HUES64 (cell line): ENCODE measurements at regions not wholly inside any gene's neighbourhood (a gene's known extent, or its start where the extent isn't known, plus 50 kb on each side); places are given as distances from the start of the nearest gene placed in this dataset.
"Not testable (repeated sequence)": the region's sequence is repeated elsewhere in the genome, so short reads cannot be mapped to it uniquely, and the experiment has no call there.

Source experiments
- H3K27ac ChIP-seq: 2 replicates; pipeline ENCODE4 v1.7.0; 2013; ENCODE audit warnings: low read depth, low read length, inconsistent platforms
- H3K27me3 ChIP-seq: 2 replicates; pipeline ENCODE4 v1.6.1; 2013; ENCODE audit warnings: mild to moderate bottlenecking, low read length; ENCODE audit not compliant: insufficient read depth
- H3K36me3 ChIP-seq: 2 replicates; pipeline ENCODE4 v1.6.1; 2013; ENCODE audit warnings: mild to moderate bottlenecking, low read length; ENCODE audit not compliant: insufficient read depth
- H3K4me1 ChIP-seq: 2 replicates; pipeline ENCODE4 v1.6.1; 2013; ENCODE audit warnings: mild to moderate bottlenecking, low read length, moderate library complexity; ENCODE audit not compliant: insufficient read depth
- H3K4me3 ChIP-seq: 2 replicates; pipeline ENCODE4 v1.5.1; 2013; ENCODE audit warnings: mild to moderate bottlenecking, low read length, moderate library complexity
- H3K9ac ChIP-seq: 2 replicates; pipeline ENCODE4 v1.6.1; 2013; ENCODE audit warnings: mild to moderate bottlenecking, low read depth, low read length
- H3K9me3 ChIP-seq: 2 replicates; pipeline ENCODE4 v1.6.1; 2013; ENCODE audit warnings: low read depth, low read length; ENCODE audit not compliant: insufficient read depth
- WGBS: fragments of 150-250, 120-280 bp; methylation state at CpG from one replicate; pipeline ENCODE4 v1.1.7; 2013; ENCODE audit warnings: missing lambda C conversion rate; 5-methylcytosine and 5-hydroxymethylcytosine counted together

DNA sequence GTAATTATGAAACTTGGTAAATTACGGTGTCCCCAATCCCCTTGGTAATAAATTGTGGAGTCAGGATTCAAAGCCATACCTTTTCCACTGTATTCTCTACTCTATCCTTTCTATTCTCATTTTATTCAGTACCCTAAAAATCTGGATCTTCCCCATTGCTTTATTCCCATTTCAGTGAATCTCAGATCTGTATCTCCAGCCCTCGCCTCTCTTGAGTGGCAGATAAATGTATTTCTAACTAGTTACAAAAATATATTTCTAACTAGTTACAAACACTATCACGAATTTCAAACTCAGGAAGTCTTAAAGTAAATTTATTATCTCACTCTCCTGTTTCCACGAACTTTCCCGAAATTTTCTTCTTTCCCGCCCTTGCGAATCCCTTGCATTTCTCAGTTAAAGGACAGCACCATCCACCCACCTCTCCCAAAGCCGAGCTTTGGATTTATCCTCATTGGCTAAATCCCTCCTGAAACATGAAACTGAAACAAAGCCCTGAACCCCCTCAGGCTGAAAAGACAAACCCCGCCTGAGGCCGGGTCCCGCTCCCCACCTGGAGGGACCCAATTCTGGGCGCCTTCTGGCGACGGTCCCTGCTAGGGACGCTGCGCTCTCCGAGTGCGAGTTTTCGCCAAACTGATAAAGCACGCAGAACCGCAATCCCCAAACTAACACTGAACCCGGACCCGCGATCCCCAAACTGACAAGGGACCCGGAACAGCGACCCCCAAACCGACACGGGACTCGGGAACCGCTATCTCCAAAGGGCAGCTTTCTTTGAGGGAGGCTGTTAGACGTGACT, 164.3 kb upstream of the PABPC3 start:
- WGBS = 82% methylated on average over 29 of the region's 31 CpGs
- H3K9me3 ChIP-seq = no peaks in the 10 kb centered on the region
- H3K4me3 ChIP-seq = peak overlapping the region; percentile 47
- H3K36me3 ChIP-seq = no peaks in the 10 kb centered on the region
- H3K9ac ChIP-seq = 0 out of 2 replicates have a peak overlapping the region, but pooled peaks have one; percentile 33
- H3K27ac ChIP-seq = no peak overlapping the region
- H3K27me3 ChIP-seq = no peaks in the 10 kb centered on the region
- 0 out of 2 replicates have a peak, but pooled peaks cover 4% of the 10 kb centered on the region for H3K4me1 ChIP-seq

DNA sequence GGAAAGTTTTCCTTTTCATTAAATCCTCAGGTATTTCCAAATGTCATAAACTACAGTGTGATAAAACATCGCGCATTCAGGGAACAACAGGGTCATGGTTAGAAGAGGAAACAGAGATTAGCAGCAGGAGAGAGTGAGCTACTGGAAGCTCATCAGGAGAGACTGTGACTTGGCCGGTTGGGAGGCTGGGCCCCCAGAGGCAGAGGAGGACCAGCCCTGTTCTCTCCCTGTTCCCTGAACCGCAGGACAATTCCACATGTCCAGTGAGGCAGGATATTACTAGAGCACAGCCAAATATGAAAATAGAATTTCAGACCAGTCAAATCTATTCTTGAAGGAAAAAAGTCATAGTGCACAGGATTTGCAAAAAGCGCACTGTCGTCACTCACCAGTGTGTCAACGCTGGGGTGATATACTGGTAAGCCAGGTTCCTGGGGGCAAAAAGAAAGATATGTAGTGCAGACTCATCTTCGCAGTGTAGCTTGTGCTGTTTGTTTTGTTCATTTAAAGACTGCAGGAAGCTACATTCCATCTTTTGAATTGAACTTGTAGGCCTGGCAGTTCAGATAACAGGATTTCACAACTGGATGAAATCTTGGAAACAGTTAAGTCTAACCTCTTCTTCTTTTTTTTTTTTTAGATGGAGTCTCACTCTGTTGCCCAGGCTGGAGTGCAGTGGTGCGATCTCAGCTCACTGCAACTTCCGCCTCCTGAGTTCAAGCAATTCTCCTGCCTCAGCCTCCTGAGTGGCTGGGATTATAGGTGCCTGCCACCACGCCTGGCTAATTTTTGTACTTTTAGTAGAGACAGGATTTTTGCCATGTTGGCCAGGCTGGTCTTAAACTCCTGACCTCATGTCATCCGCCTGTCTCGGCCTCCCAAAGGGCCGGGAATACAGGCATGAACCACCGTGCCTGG, 162.6 kb upstream of the PABPC3 start:
- H3K27me3 ChIP-seq, H3K9me3 ChIP-seq, H3K4me1 ChIP-seq, H3K36me3 ChIP-seq, H3K27ac ChIP-seq, H3K9ac ChIP-seq, H3K4me3 ChIP-seq: not testable (repeated sequence)
- WGBS = 92% methylated on average over 15 of the region's 15 CpGs

DNA sequence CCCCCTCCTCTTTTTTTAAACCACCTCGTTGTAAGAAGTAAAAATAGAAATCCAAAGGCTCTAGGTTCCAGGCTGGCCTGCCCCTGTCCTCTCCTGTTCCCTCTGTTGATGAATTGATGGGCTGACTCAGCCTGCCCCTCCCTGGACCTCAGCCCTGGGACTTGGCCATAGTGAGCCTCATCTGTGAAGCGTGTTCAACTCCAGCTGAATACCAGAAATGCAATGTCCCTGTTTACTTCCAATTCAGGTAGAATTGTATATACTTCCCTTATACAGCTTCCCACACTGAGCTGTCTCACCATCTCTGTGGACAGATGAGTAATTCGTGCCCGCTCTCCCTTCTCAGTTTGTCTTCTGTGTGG, 161.9 kb upstream of the PABPC3 start:
- not testable (repeated sequence) for H3K4me1 ChIP-seq, H3K9me3 ChIP-seq, H3K27ac ChIP-seq, H3K27me3 ChIP-seq, H3K4me3 ChIP-seq, H3K9ac ChIP-seq, H3K36me3 ChIP-seq
- WGBS = 96% methylated on average over 4 of the region's 4 CpGs

DNA sequence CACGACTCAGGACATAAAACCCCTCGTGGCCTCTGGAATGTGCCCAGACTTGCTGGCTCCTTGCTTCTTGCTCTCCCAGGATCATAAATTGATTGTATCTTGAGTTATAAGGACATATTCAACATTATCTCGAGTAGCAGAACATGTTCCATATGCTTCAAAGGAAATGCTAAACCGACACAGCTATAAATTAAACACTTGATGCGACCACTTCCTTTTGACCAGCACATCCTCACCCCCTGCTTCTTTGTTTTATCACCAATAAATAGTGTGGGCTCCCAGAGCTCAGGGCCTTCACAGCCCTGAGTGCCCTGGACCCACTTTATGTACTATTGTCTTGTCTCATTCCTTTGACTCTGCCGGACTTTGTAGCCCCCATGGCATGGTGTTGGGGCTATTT, 157.0 kb upstream of the PABPC3 start:
- Histone ChIP-seq H3K36me3 (no peaks in the 10 kb centered on the region), H3K9me3 (0 out of 2 replicates have a peak, but pooled peaks cover 3% of the 10 kb centered on the region), H3K4me1 (no peaks in the 10 kb centered on the region), H3K4me3 (no peak overlapping the region), H3K27ac (no peak overlapping the region), H3K9ac (no peak overlapping the region), H3K27me3 (no peaks in the 10 kb centered on the region)
- WGBS = 97% methylated on average over 5 of the region's 6 CpGs

DNA sequence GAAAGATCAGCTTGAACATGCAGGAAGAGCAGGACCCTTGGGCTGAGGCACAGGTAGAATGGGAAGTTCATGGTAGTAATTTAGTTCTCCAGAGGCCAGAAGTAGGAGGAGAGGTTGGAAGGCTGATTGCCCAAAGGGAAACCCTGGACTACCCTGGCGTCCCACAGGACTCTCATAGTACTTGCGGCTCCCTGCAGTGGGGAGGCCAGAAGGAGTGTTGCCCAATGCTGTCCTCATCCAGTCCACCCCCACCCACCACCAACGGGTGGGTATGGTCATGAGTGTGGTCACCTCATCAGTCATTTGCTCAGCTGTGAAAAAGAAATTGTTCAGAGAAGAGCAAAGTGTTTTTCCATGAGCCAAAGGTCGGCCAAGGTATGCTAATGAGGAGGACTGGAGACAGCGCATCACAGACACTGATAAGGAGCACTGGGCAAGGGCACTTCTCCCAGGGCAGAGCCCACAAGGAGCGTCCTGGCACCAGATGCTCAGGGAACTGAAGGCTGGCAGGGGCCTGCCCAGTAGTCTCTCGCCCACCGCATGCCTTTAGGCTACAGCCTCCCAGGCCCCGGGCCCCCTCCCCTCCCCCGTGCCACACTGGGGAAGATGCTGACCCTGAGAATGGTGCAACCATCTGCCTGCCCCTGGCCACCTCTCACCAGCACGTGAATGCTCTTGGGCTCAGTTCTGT, 154.8 kb upstream of the PABPC3 start:
- not testable (repeated sequence) for H3K9me3 ChIP-seq, H3K36me3 ChIP-seq, H3K4me1 ChIP-seq, H3K27ac ChIP-seq, H3K4me3 ChIP-seq, H3K27me3 ChIP-seq, H3K9ac ChIP-seq
- 91% methylated on average over 11 of the region's 11 CpGs for WGBS

DNA sequence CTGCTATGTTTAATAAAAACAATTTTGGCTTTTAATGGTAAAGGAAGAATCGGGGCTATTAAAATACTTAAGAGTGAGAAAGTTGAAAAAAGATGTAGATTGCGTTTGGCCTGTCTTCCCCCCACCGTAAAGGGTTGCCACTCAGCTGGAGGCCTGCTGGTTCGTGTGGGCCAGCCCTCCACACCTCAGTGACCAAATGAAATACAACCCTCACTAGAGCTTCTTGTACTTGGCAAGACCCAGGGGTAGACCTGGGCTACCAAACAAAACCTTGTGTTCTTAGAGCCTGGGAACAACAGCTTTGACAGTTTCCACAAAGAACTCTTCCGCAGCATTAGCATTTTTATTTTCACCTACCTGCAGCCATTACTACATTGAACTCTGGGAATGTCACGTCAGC, 152.8 kb upstream of the PABPC3 start:
- Histone ChIP-seq H3K27ac (no peak overlapping the region), H3K9ac (no peak overlapping the region), H3K4me3 (no peak overlapping the region), H3K27me3 (no peaks in the 10 kb centered on the region), H3K9me3 (0 out of 2 replicates have a peak, but pooled peaks cover 3% of the 10 kb centered on the region), H3K4me1 (no peaks in the 10 kb centered on the region), H3K36me3 (no peaks in the 10 kb centered on the region)
- 73% methylated on average over 6 of the region's 6 CpGs for WGBS

DNA sequence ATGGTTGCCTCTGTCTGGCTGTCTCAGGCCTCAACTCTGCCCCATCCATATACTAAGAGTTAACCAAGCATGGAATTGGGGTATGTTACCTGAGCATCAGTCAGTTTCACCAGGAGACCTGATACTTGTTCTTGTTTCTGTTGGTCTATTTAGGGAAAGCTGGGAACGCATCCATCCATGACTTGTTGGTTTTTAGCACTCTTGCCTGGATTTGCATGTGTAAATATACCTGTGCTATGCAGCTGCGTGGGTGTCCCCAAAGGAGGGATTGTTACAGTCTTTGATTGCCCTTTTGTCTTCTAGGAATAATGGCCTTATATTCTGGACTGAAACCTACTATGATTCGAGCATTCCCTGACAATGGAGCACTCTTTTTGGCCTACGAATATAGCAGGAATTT, 151.9 kb upstream of the PABPC3 start:
- H3K4me3 ChIP-seq, H3K9ac ChIP-seq, H3K27me3 ChIP-seq, H3K4me1 ChIP-seq, H3K36me3 ChIP-seq, H3K9me3 ChIP-seq, H3K27ac ChIP-seq: not testable (repeated sequence)
- 81% methylated on average over 3 of the region's 4 CpGs for WGBS

DNA sequence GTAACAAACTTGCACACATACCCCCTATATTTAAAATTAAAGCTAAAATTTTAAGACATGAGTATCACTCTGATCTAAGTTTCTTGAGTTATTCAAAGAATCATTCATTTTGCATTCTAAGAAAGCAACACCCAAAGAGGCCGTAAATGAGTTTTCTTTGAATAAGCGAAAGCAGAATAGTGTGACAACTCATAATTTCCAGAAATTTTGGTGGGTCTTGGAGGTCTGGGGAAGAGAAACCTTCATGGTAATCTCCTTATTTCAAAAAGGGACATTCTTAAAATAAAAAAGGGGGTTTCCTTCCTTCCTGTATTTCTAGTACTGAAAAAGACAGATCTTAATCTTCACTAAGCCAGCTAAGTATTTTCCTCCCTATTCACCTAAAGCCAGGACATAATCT, 147.0 kb upstream of the PABPC3 start:
- not testable (repeated sequence) for H3K36me3 ChIP-seq, H3K4me3 ChIP-seq, H3K27me3 ChIP-seq, H3K4me1 ChIP-seq, H3K27ac ChIP-seq, H3K9ac ChIP-seq, H3K9me3 ChIP-seq
- 100% methylated on average over 2 of the region's 2 CpGs for WGBS

DNA sequence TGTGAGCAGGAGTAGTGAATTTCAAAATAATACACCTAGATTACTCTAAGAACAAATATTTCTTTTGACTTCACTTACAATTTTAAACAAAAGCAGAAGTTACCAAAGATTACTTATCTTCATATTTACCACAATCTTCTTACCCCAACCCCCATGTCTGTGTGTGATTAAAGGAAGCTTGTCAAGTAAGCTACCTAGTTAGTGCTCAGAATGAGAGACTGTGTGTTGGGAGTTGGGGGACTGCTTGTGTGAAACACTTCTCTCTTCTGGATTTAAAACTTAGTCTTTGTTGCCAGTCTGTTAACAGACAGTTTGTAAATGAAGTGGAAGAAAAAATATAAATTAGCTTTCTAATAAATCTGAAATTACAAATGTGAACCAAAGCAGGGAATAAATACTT, 145.3 kb upstream of the PABPC3 start:
- H3K9ac ChIP-seq, H3K36me3 ChIP-seq: not testable (repeated sequence)

DNA sequence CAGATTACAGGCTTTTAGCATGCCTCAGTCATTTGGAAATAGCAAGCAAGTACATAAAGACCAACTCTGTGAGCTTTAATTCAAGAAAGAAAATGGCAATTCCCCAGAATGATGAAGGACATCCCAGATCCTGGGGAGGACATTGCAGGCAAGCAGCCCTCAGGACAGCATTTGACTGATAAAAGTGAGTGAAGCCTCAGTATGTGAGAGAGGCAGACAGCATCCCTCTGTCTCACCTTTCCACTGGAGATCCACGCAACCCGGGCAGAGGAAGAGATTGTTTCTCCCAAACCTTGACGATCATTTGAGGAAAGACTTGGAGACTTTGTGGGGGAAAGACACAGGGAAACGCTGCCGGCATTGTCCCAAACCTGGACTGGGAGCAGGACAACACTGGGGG, 128.0 kb upstream of the PABPC3 start:
- H3K4me1 ChIP-seq, H3K27ac ChIP-seq, H3K27me3 ChIP-seq, H3K9me3 ChIP-seq, H3K36me3 ChIP-seq: not testable (repeated sequence)
- H3K4me3 ChIP-seq = peak overlapping the region; percentile 53
- peak overlapping the region; percentile 65 for H3K9ac ChIP-seq
- WGBS = 48% methylated on average over 3 of the region's 5 CpGs

More for the DNA sequence above, 145.3 kb upstream of the PABPC3 start:
- not testable (repeated sequence) for H3K27me3 ChIP-seq, H3K9me3 ChIP-seq, H3K27ac ChIP-seq, H3K4me1 ChIP-seq, H3K4me3 ChIP-seq

DNA sequence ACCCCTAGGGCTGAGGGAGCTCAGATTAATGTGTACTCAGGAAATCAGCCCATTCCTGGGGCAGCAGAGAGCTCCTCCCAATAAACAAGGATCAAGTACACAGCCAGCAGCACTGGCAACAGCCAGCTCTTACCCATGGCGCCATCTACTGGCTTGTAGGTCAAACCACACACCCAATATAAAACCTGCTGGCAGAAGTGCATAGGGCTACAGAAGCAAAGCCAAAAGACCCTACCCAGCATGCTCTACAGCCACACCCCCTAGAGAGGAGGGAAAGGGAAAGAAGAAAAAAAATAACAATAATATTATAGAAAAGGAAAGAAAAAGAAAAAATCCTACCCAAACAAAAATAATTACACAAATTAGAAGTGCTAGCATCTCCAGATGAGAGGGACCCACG, 127.5 kb upstream of the PABPC3 start:
- H3K4me1 ChIP-seq, H3K9me3 ChIP-seq, H3K27ac ChIP-seq, H3K27me3 ChIP-seq, H3K36me3 ChIP-seq: not testable (repeated sequence)
- Histone ChIP-seq H3K9ac (peak overlapping the region; percentile 65), H3K4me3 (peak overlapping the region; percentile 53)
- WGBS = 0% methylated on average over 1 of the region's 2 CpGs
